ENCODE measurements at regions not wholly inside any gene's neighbourhood (a gene's known extent, or its start where the extent isn't known, plus 50 kb on each side); places are given as distances from the start of the nearest gene placed in this dataset.

DNA sequence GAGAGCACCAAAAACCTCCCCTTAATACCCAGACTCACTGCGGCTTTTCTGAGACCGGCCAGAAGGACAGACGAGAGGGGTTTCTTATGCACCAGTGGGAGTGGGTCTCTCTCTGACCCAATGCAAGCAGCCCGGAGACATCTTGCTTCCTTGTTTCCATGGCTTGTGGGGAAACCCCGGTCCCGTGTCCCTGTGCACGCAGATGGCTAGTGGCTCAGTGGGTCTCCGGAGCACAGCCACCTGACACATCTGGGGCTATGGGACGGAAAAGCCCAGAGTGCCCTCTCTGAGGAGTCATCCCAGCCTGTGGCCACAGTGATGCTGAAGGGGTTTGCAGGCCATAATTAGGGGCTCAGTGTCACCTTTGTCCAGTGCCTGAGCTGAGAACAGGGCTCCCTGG is 197.6 kb downstream of the PHETA1 start:
- Histone ChIP-seq H3K4me3 (ENCODE audit: low read depth, low read length) (no peak overlapping the region), H3K27me3 (ENCODE audit: control insufficient read depth, insufficient read depth, low read length) (peaks cover 3% of the 10 kb centered on the region), H3K36me3 (ENCODE audit: control insufficient read depth, insufficient read depth, low read length) (no peaks in the 10 kb centered on the region)
- ChIA-PET POLR2A (no interaction called here), CTCF (no interaction called here)
- TF ChIP-seq, protein P1, sequence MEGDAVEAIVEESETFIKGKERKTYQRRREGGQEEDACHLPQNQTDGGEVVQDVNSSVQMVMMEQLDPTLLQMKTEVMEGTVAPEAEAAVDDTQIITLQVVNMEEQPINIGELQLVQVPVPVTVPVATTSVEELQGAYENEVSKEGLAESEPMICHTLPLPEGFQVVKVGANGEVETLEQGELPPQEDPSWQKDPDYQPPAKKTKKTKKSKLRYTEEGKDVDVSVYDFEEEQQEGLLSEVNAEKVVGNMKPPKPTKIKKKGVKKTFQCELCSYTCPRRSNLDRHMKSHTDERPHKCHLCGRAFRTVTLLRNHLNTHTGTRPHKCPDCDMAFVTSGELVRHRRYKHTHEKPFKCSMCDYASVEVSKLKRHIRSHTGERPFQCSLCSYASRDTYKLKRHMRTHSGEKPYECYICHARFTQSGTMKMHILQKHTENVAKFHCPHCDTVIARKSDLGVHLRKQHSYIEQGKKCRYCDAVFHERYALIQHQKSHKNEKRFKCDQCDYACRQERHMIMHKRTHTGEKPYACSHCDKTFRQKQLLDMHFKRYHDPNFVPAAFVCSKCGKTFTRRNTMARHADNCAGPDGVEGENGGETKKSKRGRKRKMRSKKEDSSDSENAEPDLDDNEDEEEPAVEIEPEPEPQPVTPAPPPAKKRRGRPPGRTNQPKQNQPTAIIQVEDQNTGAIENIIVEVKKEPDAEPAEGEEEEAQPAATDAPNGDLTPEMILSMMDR (IDR thresholded peaks at IDR 0.05; ENCODE audit: insufficient read depth, low read depth, low read length): no peak
- DNase-seq (ENCODE audit: low read depth): no peak

DNA sequence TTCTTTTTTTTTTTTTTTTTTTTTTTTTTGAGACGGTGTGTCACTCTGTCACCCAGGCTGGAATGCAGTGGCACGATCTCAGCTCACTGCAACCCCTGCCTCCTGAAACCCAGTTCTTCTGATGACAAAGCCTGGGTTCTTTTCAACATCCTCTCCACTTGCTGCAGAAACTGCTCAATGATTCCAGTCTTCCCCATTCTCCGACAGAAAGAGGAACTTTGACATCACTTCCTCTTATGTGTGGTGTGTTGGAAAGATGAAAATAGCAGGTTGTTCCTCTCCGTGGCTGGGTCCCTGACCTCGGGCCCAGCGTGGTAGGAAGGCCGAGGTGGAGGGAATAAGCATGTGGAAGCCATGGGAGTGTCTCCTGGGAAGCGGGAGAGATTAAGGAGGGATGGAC is 198.4 kb downstream of the PHETA1 start:
- DNase-seq (ENCODE audit: low read depth): no peak
- peaks cover 3% of the 10 kb centered on the region for H3K27me3 ChIP-seq (ENCODE audit: control insufficient read depth, insufficient read depth, low read length)
- TF ChIP-seq, protein P1 (IDR thresholded peaks at IDR 0.05; ENCODE audit: insufficient read depth, low read depth, low read length): no peak
- H3K4me3 ChIP-seq (ENCODE audit: low read depth, low read length): no peak overlapping the region
- H3K36me3 ChIP-seq (ENCODE audit: control insufficient read depth, insufficient read depth, low read length): no peaks in the 10 kb centered on the region
- ChIA-PET POLR2A (interaction anchor here (0.6 kb wide), 1 partner anchor 26 kb away, joined by 27 read pairs; no protein-coding TSS in a partner anchor), CTCF (no interaction called here)

DNA sequence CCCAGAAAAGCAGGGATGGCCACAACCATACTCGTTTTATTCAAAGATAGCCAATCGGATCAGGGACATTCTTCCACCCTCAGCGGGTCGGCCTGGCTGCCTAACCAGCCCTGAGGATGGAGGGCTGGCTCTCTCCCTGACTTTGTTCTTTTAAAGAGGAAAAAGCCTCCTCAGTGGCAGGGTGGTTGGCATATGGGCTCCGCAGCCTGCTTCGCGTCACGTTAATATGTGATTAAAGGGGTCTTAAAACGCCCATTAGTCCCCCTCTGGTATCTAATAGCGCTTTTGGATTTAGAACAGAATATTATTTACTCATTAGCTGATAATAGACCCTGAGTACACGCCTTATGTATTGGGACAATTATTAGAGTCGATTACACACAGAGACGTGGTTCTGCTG is 199.4 kb downstream of the PHETA1 start:
- H3K36me3 ChIP-seq (ENCODE audit: control insufficient read depth, insufficient read depth, low read length): no peaks in the 10 kb centered on the region
- ChIA-PET POLR2A (no interaction called here), CTCF (no interaction called here)
- peaks cover 3% of the 10 kb centered on the region for H3K27me3 ChIP-seq (ENCODE audit: control insufficient read depth, insufficient read depth, low read length)
- TF ChIP-seq, protein P1 (IDR thresholded peaks at IDR 0.05; ENCODE audit: insufficient read depth, low read depth, low read length): no peak
- DNase-seq (ENCODE audit: low read depth): no peak
- no peak overlapping the region for H3K4me3 ChIP-seq (ENCODE audit: low read depth, low read length)

DNA sequence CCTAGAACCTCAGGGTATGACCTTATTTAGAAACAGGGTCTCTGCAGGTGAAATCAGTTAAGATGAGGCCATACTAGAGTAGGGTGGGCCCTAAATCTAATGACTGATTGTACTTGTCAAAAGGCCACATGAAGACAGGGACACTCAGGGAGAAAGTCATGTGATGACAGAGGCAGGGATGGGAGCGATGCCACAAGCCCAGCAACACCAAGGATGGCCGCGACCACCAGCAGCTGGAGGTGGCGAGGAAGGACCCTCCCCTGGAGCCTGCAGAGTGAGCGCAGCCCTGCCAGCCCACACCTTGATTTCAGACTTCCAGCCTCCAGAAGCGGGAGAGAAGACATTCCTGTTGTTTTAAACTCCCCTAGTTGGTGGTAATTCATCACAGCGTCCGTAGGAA is 199.9 kb downstream of the PHETA1 start:
- H3K27me3 ChIP-seq (ENCODE audit: control insufficient read depth, insufficient read depth, low read length): peaks cover 3% of the 10 kb centered on the region
- ChIA-PET CTCF (no interaction called here), POLR2A (no interaction called here)
- TF ChIP-seq, protein P1 (IDR thresholded peaks at IDR 0.05; ENCODE audit: insufficient read depth, low read depth, low read length): no peak
- no peaks in the 10 kb centered on the region for H3K36me3 ChIP-seq (ENCODE audit: control insufficient read depth, insufficient read depth, low read length)
- no peak overlapping the region for H3K4me3 ChIP-seq (ENCODE audit: low read depth, low read length)
- DNase-seq (ENCODE audit: low read depth): no peak

DNA sequence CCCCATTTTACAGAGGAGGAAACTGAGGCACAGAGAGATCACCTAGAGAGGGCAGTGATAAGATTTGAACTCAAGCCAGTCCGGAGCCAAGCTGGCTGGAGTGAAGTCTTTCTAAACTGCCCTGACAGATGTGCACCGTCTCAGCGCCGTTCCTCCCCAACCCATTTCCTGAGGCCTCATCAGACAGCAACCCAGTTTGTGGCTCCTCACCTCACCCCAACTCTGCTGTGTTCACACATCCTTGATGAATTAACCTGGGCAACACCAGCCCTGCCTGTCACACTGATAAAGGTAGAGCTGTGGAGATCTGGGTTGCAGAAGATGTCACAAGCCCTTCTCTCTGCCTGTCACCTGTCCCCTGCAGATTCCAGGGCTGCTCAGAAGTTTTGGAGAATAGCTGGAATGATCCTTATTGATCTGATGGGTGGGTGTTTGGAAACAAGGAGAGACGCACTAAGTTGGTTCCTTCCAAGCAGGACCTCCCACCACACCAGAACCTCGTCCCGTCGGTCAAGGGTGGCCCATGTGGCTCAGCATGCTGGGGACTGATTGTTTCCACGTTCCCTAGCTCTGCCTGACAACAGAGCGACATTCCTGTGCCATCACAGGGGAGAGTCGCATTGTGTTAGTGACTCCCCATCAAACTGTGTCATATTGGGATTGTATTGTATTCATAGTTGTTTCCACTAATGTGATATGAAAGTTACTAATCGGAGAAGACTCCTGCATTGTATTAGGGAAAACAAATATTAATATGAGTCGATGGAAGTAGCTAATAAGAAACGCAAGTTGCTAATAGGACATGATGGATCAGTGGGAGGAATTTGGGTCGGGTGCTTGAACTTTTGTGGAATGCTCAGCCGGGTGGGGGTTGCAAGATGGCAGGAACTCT is 200.6 kb downstream of the PHETA1 start:
- TF ChIP-seq, protein P1 (IDR thresholded peaks at IDR 0.05; ENCODE audit: insufficient read depth, low read depth, low read length): no peak
- no peaks in the 10 kb centered on the region for H3K36me3 ChIP-seq (ENCODE audit: control insufficient read depth, insufficient read depth, low read length)
- ChIA-PET POLR2A (no interaction called here), CTCF (interaction anchor here (0.6 kb wide), 1 partner anchor 136 kb away, joined by 4 read pairs; no protein-coding TSS in a partner anchor)
- H3K4me3 ChIP-seq (ENCODE audit: low read depth, low read length): no peak overlapping the region
- H3K27me3 ChIP-seq (ENCODE audit: control insufficient read depth, insufficient read depth, low read length): peaks cover 3% of the 10 kb centered on the region
- no peak for DNase-seq (ENCODE audit: low read depth)
